ENCODE measurements at regions not wholly inside any gene's neighbourhood (a gene's known extent, or its start where the extent isn't known, plus 50 kb on each side); places are given as distances from the start of the nearest gene placed in this dataset.

GRCh38 chr6:74058606-74059005 is 362.6 kb downstream of the CD109 start:
- no peak for TF ChIP-seq CTCF (IDR thresholded peaks at IDR 0.05)
- Mint-ChIP-seq H3K4me1 (ENCODE audit: unreplicated experiment) (peaks cover 5% of the 10 kb centered on the region), H3K4me3 (ENCODE audit: unreplicated experiment) (no peak overlapping the region), H3K27me3 (ENCODE audit: unreplicated experiment) (peaks cover 8% of the 10 kb centered on the region), H3K27ac (ENCODE audit: unreplicated experiment) (no peak overlapping the region), H3K36me3 (ENCODE audit: unreplicated experiment) (no peaks in the 10 kb centered on the region), H3K9me3 (ENCODE audit: unreplicated experiment) (no peaks in the 10 kb centered on the region)
- no peak for DNase-seq (ENCODE audit: extremely low spot score, unreplicated experiment)

GRCh38 chr6:74057326-74057725 is 361.3 kb downstream of the CD109 start:
- Mint-ChIP-seq H3K4me3 (ENCODE audit: unreplicated experiment) (no peak overlapping the region), H3K36me3 (ENCODE audit: unreplicated experiment) (no peaks in the 10 kb centered on the region), H3K9me3 (ENCODE audit: unreplicated experiment) (no peaks in the 10 kb centered on the region), H3K27ac (ENCODE audit: unreplicated experiment) (no peak overlapping the region), H3K27me3 (ENCODE audit: unreplicated experiment) (peaks cover 15% of the 10 kb centered on the region), H3K4me1 (ENCODE audit: unreplicated experiment) (peaks cover 5% of the 10 kb centered on the region)
- TF ChIP-seq CTCF (IDR thresholded peaks at IDR 0.05): no peak
- no peak for DNase-seq (ENCODE audit: extremely low spot score, unreplicated experiment)

- H3K9me3 Mint-ChIP-seq (ENCODE audit: unreplicated experiment): no peaks in the 10 kb centered on the region
- no peak for DNase-seq (ENCODE audit: extremely low spot score, unreplicated experiment)
- H3K27me3 Mint-ChIP-seq (ENCODE audit: unreplicated experiment): peaks cover 15% of the 10 kb centered on the region
- no peak for TF ChIP-seq CTCF (IDR thresholded peaks at IDR 0.05)
- no peak overlapping the region for H3K4me3 Mint-ChIP-seq (ENCODE audit: unreplicated experiment)
- no peaks in the 10 kb centered on the region for H3K36me3 Mint-ChIP-seq (ENCODE audit: unreplicated experiment)
- no peak overlapping the region for H3K27ac Mint-ChIP-seq (ENCODE audit: unreplicated experiment)
- no peaks in the 10 kb centered on the region for H3K4me1 Mint-ChIP-seq (ENCODE audit: unreplicated experiment)
Measured at GRCh38 chr6:74054190-74054589, 358.2 kb downstream of the CD109 start.

GRCh38 chr6:74050921-74051320 is 354.9 kb downstream of the CD109 start:
- H3K36me3 Mint-ChIP-seq (ENCODE audit: unreplicated experiment): no peaks in the 10 kb centered on the region
- no peaks in the 10 kb centered on the region for H3K9me3 Mint-ChIP-seq (ENCODE audit: unreplicated experiment)
- H3K27ac Mint-ChIP-seq (ENCODE audit: unreplicated experiment): no peak overlapping the region
- H3K4me3 Mint-ChIP-seq (ENCODE audit: unreplicated experiment): no peak overlapping the region
- no peak for TF ChIP-seq CTCF (IDR thresholded peaks at IDR 0.05)
- DNase-seq (ENCODE audit: extremely low spot score, unreplicated experiment): no peak
- H3K4me1 Mint-ChIP-seq (ENCODE audit: unreplicated experiment): no peaks in the 10 kb centered on the region
- peaks cover 12% of the 10 kb centered on the region for H3K27me3 Mint-ChIP-seq (ENCODE audit: unreplicated experiment)

- DNase-seq (ENCODE audit: extremely low spot score, unreplicated experiment): no peak
- H3K9me3 Mint-ChIP-seq (ENCODE audit: unreplicated experiment): no peaks in the 10 kb centered on the region
- no peak for TF ChIP-seq CTCF (IDR thresholded peaks at IDR 0.05)
- H3K27me3 Mint-ChIP-seq (ENCODE audit: unreplicated experiment): peaks cover 7% of the 10 kb centered on the region
- peaks cover 10% of the 10 kb centered on the region for H3K4me1 Mint-ChIP-seq (ENCODE audit: unreplicated experiment)
- H3K4me3 Mint-ChIP-seq (ENCODE audit: unreplicated experiment): no peak overlapping the region
- H3K27ac Mint-ChIP-seq (ENCODE audit: unreplicated experiment): no peak overlapping the region
- H3K36me3 Mint-ChIP-seq (ENCODE audit: unreplicated experiment): no peaks in the 10 kb centered on the region
Measured at GRCh38 chr6:74048387-74048786, 352.4 kb downstream of the CD109 start.
